GM12865 (cell line): ENCODE measurements at regions not wholly inside any gene's neighbourhood (a gene's known extent, or its start where the extent isn't known, plus 50 kb on each side); places are given as distances from the start of the nearest gene placed in this dataset.
"Not testable (repeated sequence)": the region's sequence is repeated elsewhere in the genome, so short reads cannot be mapped to it uniquely, and the experiment has no call there.

Experiments used
- DNase-seq: peaks from one replicate; pipeline ENCODE4 v3.0.0; 2010; ENCODE audit warnings: low read depth
- H3K4me3 ChIP-seq: 2 replicates; pipeline ENCODE4 v1.5.1; 2011; ENCODE audit warnings: mild to moderate bottlenecking, low read depth, low read length, control low read depth
- TF ChIP-seq, protein P1 (sequence below): IDR thresholded peaks from 2 replicates; pipeline ENCODE4 v1.5.1; 2011; ENCODE audit warnings: low read length, control low read depth, low read depth, inconsistent platforms; ENCODE audit not compliant: insufficient read depth; ENCODE audit errors: missing control alignments

GRCh38 chr1:173347282-173347818 lies 129.8 kb upstream of the PRDX6 start:
- no peak overlapping the region for H3K4me3 ChIP-seq
- TF ChIP-seq, protein P1, sequence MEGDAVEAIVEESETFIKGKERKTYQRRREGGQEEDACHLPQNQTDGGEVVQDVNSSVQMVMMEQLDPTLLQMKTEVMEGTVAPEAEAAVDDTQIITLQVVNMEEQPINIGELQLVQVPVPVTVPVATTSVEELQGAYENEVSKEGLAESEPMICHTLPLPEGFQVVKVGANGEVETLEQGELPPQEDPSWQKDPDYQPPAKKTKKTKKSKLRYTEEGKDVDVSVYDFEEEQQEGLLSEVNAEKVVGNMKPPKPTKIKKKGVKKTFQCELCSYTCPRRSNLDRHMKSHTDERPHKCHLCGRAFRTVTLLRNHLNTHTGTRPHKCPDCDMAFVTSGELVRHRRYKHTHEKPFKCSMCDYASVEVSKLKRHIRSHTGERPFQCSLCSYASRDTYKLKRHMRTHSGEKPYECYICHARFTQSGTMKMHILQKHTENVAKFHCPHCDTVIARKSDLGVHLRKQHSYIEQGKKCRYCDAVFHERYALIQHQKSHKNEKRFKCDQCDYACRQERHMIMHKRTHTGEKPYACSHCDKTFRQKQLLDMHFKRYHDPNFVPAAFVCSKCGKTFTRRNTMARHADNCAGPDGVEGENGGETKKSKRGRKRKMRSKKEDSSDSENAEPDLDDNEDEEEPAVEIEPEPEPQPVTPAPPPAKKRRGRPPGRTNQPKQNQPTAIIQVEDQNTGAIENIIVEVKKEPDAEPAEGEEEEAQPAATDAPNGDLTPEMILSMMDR = no peak
- no peak for DNase-seq

GRCh38 chr1:173352635-173353034 lies 124.5 kb upstream of the PRDX6 start:
- H3K4me3 ChIP-seq = not testable (repeated sequence)

DNA sequence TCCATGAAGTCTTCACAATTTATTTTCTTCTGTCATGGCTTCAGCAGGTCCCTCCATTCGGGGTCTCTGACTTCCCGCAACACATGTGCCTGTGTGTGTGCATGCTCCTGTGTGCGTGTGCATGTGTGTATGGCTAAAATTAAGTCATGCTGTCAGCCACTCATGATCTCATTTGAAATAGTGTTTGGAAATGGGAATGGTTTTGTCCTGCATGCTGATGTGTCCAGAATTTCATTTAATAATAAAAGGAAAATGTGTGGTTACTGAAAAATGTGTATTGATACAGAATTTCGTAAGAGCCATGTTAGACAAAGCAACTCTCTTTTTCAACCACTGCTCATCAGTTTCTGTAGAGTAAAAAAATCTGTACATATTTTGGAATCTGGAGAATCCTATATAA lies 123.8 kb upstream of the PRDX6 start:
- DNase-seq = no peak
- TF ChIP-seq, protein P1 = no peak
- H3K4me3 ChIP-seq = no peak overlapping the region

More at GRCh38 chr1:173352635-173353034, 124.5 kb upstream of the PRDX6 start:
- not testable (repeated sequence) for DNase-seq

DNA sequence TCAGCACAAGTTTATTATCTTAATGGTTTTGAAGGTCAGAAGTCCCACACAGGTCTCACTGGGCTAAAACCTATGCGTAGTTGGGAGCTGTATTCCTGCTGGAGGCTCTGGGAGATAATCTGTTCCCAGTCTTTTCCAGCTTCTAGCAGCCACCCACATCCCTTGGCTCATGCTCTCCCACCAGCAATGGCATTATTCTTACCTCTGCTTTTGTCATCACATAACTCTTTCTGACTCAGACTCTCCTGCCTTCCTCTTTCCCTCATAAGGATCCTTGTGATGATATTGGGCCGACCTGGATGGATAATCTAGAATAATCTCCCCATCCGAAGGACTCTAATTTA lies 122.2 kb upstream of the PRDX6 start:
- TF ChIP-seq, protein P1 = no peak
- peak overlapping the region; percentile 21 for H3K4me3 ChIP-seq

GRCh38 chr1:173355281-173356031 lies 121.7 kb upstream of the PRDX6 start:
- peak; percentile 65 for DNase-seq
- peak overlapping the region; percentile 21 for H3K4me3 ChIP-seq
- TF ChIP-seq, protein P1 = no peak

More for the DNA sequence above, 122.2 kb upstream of the PRDX6 start:
- no peak for DNase-seq

DNA sequence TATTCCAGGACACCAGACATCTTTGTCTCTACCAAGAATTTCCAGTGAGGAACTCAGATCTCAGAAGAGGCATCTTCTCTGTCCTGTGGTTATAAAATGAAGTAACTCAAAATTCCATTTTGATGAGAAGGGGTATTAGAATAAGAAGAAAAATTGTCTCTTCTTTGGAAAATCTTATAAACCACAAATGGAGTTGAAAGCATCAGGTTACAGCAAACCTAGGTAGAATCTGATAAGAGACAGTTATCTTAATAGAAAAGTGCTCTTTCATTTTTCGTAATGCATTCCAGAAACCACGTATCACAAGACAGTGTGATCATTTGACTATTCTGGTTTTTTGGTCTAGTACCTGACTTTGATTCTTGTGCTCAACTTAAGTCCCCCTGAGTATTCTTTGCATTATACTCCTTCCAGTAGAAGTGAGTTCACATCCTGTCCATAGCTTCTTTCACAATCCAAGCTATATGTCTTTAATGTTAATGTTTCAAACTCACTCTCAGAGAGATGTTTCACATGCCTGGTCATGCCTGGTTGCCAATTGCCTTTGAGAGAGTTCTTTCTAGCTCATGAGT lies 120.9 kb upstream of the PRDX6 start:
- no peak overlapping the region for H3K4me3 ChIP-seq
- TF ChIP-seq, protein P1 = no peak
- peak; percentile 66 for DNase-seq

- peak; percentile 8 for DNase-seq
- TF ChIP-seq, protein P1 = no peak
- H3K4me3 ChIP-seq = no peak overlapping the region
These were observed 116.6 kb upstream of the PRDX6 start for GRCh38 chr1:173360487-173361063.
